ENCODE measurements at regions not wholly inside any gene's neighbourhood (a gene's known extent, or its start where the extent isn't known, plus 50 kb on each side); places are given as distances from the start of the nearest gene placed in this dataset.

DNA sequence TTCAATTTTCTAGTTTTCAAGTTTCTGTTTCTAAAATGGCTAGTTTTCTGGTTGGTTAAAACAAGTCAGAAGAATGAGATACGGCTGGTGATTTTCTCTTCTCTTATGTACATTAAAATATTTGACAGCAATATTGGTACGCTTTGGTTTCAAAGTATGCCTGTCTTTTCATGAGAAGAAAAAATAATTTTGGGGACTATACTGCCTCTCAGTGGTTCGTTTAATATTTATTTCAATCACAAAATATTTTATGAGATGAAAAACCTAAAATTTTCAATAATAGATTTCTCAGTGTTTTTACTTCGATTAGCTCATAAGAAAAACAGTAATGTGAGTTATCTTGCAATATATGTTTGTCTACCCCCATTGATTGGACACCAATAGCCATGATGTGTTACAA lies 72.8 kb upstream of the AADACL2 start:
- Histone ChIP-seq H3K27ac (ENCODE audit: low read depth, low read length) (no peak overlapping the region), H3K36me3 (ENCODE audit: control insufficient read depth, insufficient read depth, low read length) (no peaks in the 10 kb centered on the region), H3K4me1 (ENCODE audit: control insufficient read depth, insufficient read depth, low read length) (peaks cover 3% of the 10 kb centered on the region), H3K27me3 (ENCODE audit: control insufficient read depth, insufficient read depth, low read length, poor library complexity, severe bottlenecking) (no peaks in the 10 kb centered on the region), H3K9ac (ENCODE audit: extremely low read depth, low read length, poor library complexity, severe bottlenecking) (no peak overlapping the region), H3K4me3 (ENCODE audit: low read length) (no peak overlapping the region), H3K9me3 (ENCODE audit: control insufficient read depth, low read length) (no peaks in the 10 kb centered on the region)
- no peak overlapping the region for H3K27ac Mint-ChIP-seq
- H3K4me3 Mint-ChIP-seq, result no peak overlapping the region
- H3K36me3 Mint-ChIP-seq (ENCODE audit: low read depth), result no peaks in the 10 kb centered on the region
- DNase-seq, result no peak
- TF ChIP-seq, protein P1, sequence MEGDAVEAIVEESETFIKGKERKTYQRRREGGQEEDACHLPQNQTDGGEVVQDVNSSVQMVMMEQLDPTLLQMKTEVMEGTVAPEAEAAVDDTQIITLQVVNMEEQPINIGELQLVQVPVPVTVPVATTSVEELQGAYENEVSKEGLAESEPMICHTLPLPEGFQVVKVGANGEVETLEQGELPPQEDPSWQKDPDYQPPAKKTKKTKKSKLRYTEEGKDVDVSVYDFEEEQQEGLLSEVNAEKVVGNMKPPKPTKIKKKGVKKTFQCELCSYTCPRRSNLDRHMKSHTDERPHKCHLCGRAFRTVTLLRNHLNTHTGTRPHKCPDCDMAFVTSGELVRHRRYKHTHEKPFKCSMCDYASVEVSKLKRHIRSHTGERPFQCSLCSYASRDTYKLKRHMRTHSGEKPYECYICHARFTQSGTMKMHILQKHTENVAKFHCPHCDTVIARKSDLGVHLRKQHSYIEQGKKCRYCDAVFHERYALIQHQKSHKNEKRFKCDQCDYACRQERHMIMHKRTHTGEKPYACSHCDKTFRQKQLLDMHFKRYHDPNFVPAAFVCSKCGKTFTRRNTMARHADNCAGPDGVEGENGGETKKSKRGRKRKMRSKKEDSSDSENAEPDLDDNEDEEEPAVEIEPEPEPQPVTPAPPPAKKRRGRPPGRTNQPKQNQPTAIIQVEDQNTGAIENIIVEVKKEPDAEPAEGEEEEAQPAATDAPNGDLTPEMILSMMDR (conservative IDR thresholded peaks at IDR 0.05), result peak; percentile 23
- no peaks in the 10 kb centered on the region for H3K27me3 Mint-ChIP-seq (ENCODE audit: insufficient read depth)
- H3K4me1 Mint-ChIP-seq, result peaks cover 19% of the 10 kb centered on the region
- H3K9me3 Mint-ChIP-seq, result peaks cover under 1% of the 10 kb centered on the region
- WGBS, 2 experiments (ENCODE audit: insufficient coverage in 1 of 2, insufficient read length in 1 of 2), result 83 to 100% methylated on average over 1 to 3 of the region's 4 CpGs

- H3K27ac Mint-ChIP-seq, result no peak overlapping the region
- TF ChIP-seq, protein P1 (conservative IDR thresholded peaks at IDR 0.05), result no peak
- no peak overlapping the region for H3K4me3 ChIP-seq (ENCODE audit: low read length)
- H3K9me3 ChIP-seq (ENCODE audit: control insufficient read depth, low read length), result no peaks in the 10 kb centered on the region
- H3K4me1 Mint-ChIP-seq, result peaks cover 5% of the 10 kb centered on the region
- no peaks in the 10 kb centered on the region for H3K36me3 Mint-ChIP-seq (ENCODE audit: low read depth)
- H3K9ac ChIP-seq (ENCODE audit: extremely low read depth, low read length, poor library complexity, severe bottlenecking), result no peak overlapping the region
- no peaks in the 10 kb centered on the region for H3K27me3 Mint-ChIP-seq (ENCODE audit: insufficient read depth)
- no peak for DNase-seq
- no peak overlapping the region for H3K27ac ChIP-seq (ENCODE audit: low read depth, low read length)
- no peak overlapping the region for H3K4me3 Mint-ChIP-seq
- H3K4me1 ChIP-seq (ENCODE audit: control insufficient read depth, insufficient read depth, low read length), result no peaks in the 10 kb centered on the region
- H3K36me3 ChIP-seq (ENCODE audit: control insufficient read depth, insufficient read depth, low read length), result no peaks in the 10 kb centered on the region
- H3K27me3 ChIP-seq (ENCODE audit: control insufficient read depth, insufficient read depth, low read length, poor library complexity, severe bottlenecking), result no peaks in the 10 kb centered on the region
- H3K9me3 Mint-ChIP-seq, result no peaks in the 10 kb centered on the region
Observed at GRCh38 chr3:151644986-151645385, 88.7 kb upstream of the AADACL2 start.

DNA sequence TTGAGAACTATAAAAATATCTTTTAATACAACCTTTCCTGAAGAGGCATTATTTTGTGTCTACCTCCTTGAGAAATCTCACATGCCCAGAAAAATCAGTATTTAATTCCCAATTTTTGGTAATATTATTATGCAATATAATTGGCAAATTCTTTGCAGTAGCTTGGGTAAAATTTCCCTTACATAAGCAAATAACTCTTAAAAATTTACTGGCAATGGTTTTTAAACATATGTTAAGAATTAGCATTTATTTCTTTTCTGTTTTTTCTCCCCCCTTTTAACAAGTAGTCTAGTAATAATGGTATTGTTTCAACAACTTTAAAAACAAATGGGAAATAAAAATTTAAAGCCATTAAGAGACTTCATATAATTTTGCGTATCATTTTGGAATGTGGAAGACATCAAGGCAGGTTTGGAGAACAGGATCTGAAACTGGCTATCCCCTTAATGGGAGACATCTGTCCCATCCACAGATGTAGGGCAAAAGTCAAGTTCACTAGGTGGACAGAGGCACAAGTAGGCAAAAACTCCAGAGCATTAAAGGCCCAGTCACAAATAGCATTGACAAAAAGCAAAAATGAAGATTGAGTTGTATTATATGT lies 89.6 kb upstream of the AADACL2 start:
- Mint-ChIP-seq H3K4me3 (no peak overlapping the region), H3K27ac (no peak overlapping the region), H3K4me1 (peaks cover 6% of the 10 kb centered on the region), H3K36me3 (ENCODE audit: low read depth) (no peaks in the 10 kb centered on the region), H3K27me3 (ENCODE audit: insufficient read depth) (no peaks in the 10 kb centered on the region), H3K9me3 (no peaks in the 10 kb centered on the region)
- TF ChIP-seq, protein P1 (conservative IDR thresholded peaks at IDR 0.05), result no peak
- no peaks in the 10 kb centered on the region for H3K9me3 ChIP-seq (ENCODE audit: control insufficient read depth, low read length)
- no peak overlapping the region for H3K4me3 ChIP-seq (ENCODE audit: low read length)
- 97 to 100% methylated on average over 1 of the region's 1 CpG for WGBS, 2 experiments (ENCODE audit: insufficient coverage in 1 of 2, insufficient read length in 1 of 2)
- no peak overlapping the region for H3K27ac ChIP-seq (ENCODE audit: low read depth, low read length)
- no peaks in the 10 kb centered on the region for H3K36me3 ChIP-seq (ENCODE audit: control insufficient read depth, insufficient read depth, low read length)
- H3K27me3 ChIP-seq (ENCODE audit: control insufficient read depth, insufficient read depth, low read length, poor library complexity, severe bottlenecking), result no peaks in the 10 kb centered on the region
- no peak for DNase-seq
- peaks cover under 1% of the 10 kb centered on the region for H3K4me1 ChIP-seq (ENCODE audit: control insufficient read depth, insufficient read depth, low read length)
- no peak overlapping the region for H3K9ac ChIP-seq (ENCODE audit: extremely low read depth, low read length, poor library complexity, severe bottlenecking)
